ENCODE measurements at regions not wholly inside any gene's neighbourhood (a gene's known extent, or its start where the extent isn't known, plus 50 kb on each side); places are given as distances from the start of the nearest gene placed in this dataset.
"Not testable (repeated sequence)": the region's sequence is repeated elsewhere in the genome, so short reads cannot be mapped to it uniquely, and the experiment has no call there.

GRCh38 chr2:204166961-204167360, 230.4 kb downstream of the ICOS start:
- no peaks in the 10 kb centered on the region for H3K4me1 ChIP-seq (ENCODE audit: control insufficient read depth, low read length)
- H3K9me3 ChIP-seq (ENCODE audit: control insufficient read depth, insufficient read depth, low read length): no peaks in the 10 kb centered on the region
- H3K4me2 ChIP-seq (ENCODE audit: low read length): no peak overlapping the region
- H4K20me1 ChIP-seq (ENCODE audit: control insufficient read depth, insufficient read depth, low read depth, low read length): no peaks in the 10 kb centered on the region
- no peak overlapping the region for H3K27ac ChIP-seq (ENCODE audit: low read depth, low read length)
- H3K4me3 ChIP-seq (ENCODE audit: low read length): no peak overlapping the region
- H3K9me2 ChIP-seq (replicated peaks; ENCODE audit: control insufficient read depth, low read length): no peaks in the 10 kb centered on the region
- H3K79me2 ChIP-seq (ENCODE audit: control insufficient read depth, low read length): no peaks in the 10 kb centered on the region
- H3K27me3 ChIP-seq (ENCODE audit: control insufficient read depth, low read length): no peaks in the 10 kb centered on the region
- H3F3A ChIP-seq (ENCODE audit: control insufficient read depth, insufficient read depth): no peaks in the 10 kb centered on the region
- H3K36me3 ChIP-seq (ENCODE audit: control insufficient read depth, low read length): no peaks in the 10 kb centered on the region
- TF ChIP-seq CTCF (IDR thresholded peaks at IDR 0.05; ENCODE audit: low read depth, low read length, poor library complexity, severe bottlenecking) (no peak), EZH2phosphoT487 (IDR thresholded peaks at IDR 0.05; ENCODE audit: borderline replicate concordance, low read length) (no peak)

- H3K9me3 ChIP-seq (ENCODE audit: control insufficient read depth, insufficient read depth, low read length); H3K4me1 ChIP-seq (ENCODE audit: control insufficient read depth, low read length); H3K27me3 ChIP-seq (ENCODE audit: control insufficient read depth, low read length); H3K9me2 ChIP-seq (replicated peaks; ENCODE audit: control insufficient read depth, low read length); H3K4me2 ChIP-seq (ENCODE audit: low read length); H3K27ac ChIP-seq (ENCODE audit: low read depth, low read length); H4K20me1 ChIP-seq (ENCODE audit: control insufficient read depth, insufficient read depth, low read depth, low read length); H3F3A ChIP-seq (ENCODE audit: control insufficient read depth, insufficient read depth); H3K4me3 ChIP-seq (ENCODE audit: low read length); H3K79me2 ChIP-seq (ENCODE audit: control insufficient read depth, low read length); H3K36me3 ChIP-seq (ENCODE audit: control insufficient read depth, low read length): not testable (repeated sequence)
These were observed 231.1 kb downstream of the ICOS start for GRCh38 chr2:204167670-204168069.

GRCh38 chr2:204170411-204170810, 233.8 kb downstream of the ICOS start:
- no peak for TF ChIP-seq CTCF (IDR thresholded peaks at IDR 0.05; ENCODE audit: low read depth, low read length, poor library complexity, severe bottlenecking)
- no peak for TF ChIP-seq EZH2phosphoT487 (IDR thresholded peaks at IDR 0.05; ENCODE audit: borderline replicate concordance, low read length)
- H3K9me2 ChIP-seq (replicated peaks; ENCODE audit: control insufficient read depth, low read length): no peaks in the 10 kb centered on the region
- H3K36me3 ChIP-seq (ENCODE audit: control insufficient read depth, low read length): no peaks in the 10 kb centered on the region
- no peaks in the 10 kb centered on the region for H3K4me1 ChIP-seq (ENCODE audit: control insufficient read depth, low read length)
- no peaks in the 10 kb centered on the region for H4K20me1 ChIP-seq (ENCODE audit: control insufficient read depth, insufficient read depth, low read depth, low read length)
- H3K79me2 ChIP-seq (ENCODE audit: control insufficient read depth, low read length): no peaks in the 10 kb centered on the region
- H3K4me2 ChIP-seq (ENCODE audit: low read length): no peak overlapping the region
- no peaks in the 10 kb centered on the region for H3K9me3 ChIP-seq (ENCODE audit: control insufficient read depth, insufficient read depth, low read length)
- H3K27me3 ChIP-seq (ENCODE audit: control insufficient read depth, low read length): no peaks in the 10 kb centered on the region
- no peak overlapping the region for H3K27ac ChIP-seq (ENCODE audit: low read depth, low read length)
- H3K4me3 ChIP-seq (ENCODE audit: low read length): no peak overlapping the region
- no peaks in the 10 kb centered on the region for H3F3A ChIP-seq (ENCODE audit: control insufficient read depth, insufficient read depth)

- Histone ChIP-seq H4K20me1 (ENCODE audit: control insufficient read depth, insufficient read depth, low read depth, low read length) (no peaks in the 10 kb centered on the region), H3K4me2 (ENCODE audit: low read length) (no peak overlapping the region), H3K79me2 (ENCODE audit: control insufficient read depth, low read length) (no peaks in the 10 kb centered on the region), H3K9me2 (replicated peaks; ENCODE audit: control insufficient read depth, low read length) (no peaks in the 10 kb centered on the region), H3K9me3 (ENCODE audit: control insufficient read depth, insufficient read depth, low read length) (no peaks in the 10 kb centered on the region), H3K36me3 (ENCODE audit: control insufficient read depth, low read length) (no peaks in the 10 kb centered on the region), H3F3A (ENCODE audit: control insufficient read depth, insufficient read depth) (no peaks in the 10 kb centered on the region), H3K4me3 (ENCODE audit: low read length) (no peak overlapping the region), H3K27me3 (ENCODE audit: control insufficient read depth, low read length) (no peaks in the 10 kb centered on the region), H3K27ac (ENCODE audit: low read depth, low read length) (no peak overlapping the region), H3K4me1 (ENCODE audit: control insufficient read depth, low read length) (no peaks in the 10 kb centered on the region)
- TF ChIP-seq CTCF (IDR thresholded peaks at IDR 0.05; ENCODE audit: low read depth, low read length, poor library complexity, severe bottlenecking) (no peak), EZH2phosphoT487 (IDR thresholded peaks at IDR 0.05; ENCODE audit: borderline replicate concordance, low read length) (no peak)
These were observed 235.0 kb downstream of the ICOS start for GRCh38 chr2:204171432-204172144.

Measured in DOHH2 (cell line).